ENCODE measurements at regions not wholly inside any gene's neighbourhood (a gene's known extent, or its start where the extent isn't known, plus 50 kb on each side); places are given as distances from the start of the nearest gene placed in this dataset.

GRCh38 chr6:139687055-139687454 is 312.6 kb upstream of the CITED2 start:
- Histone ChIP-seq H3K4me3 (no peak overlapping the region), H3K4me1 (no peaks in the 10 kb centered on the region), H3K9me3 (no peaks in the 10 kb centered on the region), H3K36me3 (no peaks in the 10 kb centered on the region), H3K27me3 (ENCODE audit: low read depth) (no peaks in the 10 kb centered on the region), H3K27ac (no peak overlapping the region)
- intact Hi-C loops (cut with DNase I) = no loop called here
- TF ChIP-seq CTCF (IDR thresholded peaks at IDR 0.05) = no peak
- no peak for ATAC-seq
- DNase-seq = no peak

DNA sequence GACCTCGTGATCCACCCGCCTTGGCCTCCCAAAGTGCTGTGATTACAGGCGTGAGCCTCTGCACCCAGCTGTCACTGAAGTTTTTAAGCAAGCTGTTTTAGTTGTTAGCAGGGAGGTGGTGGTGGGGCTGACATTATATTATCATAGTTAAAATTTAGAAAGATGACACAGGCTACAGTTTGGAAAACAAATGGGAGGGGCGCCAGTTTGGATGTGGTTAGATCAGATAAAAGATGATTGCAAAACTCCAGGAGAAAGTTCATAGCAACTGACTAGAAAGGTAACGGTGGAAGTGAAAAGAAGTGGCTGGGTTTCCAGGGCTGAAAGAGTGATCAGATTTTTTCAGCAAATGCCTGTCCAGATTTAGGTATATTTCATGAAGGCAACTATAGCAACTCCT is 311.9 kb upstream of the CITED2 start:
- intact Hi-C loops (cut with DNase I) = no loop called here
- no peaks in the 10 kb centered on the region for H3K36me3 ChIP-seq
- DNase-seq (no peak), ATAC-seq (no peak)
- no peaks in the 10 kb centered on the region for H3K27me3 ChIP-seq (ENCODE audit: low read depth)
- no peak overlapping the region for H3K27ac ChIP-seq
- no peaks in the 10 kb centered on the region for H3K9me3 ChIP-seq
- TF ChIP-seq CTCF (IDR thresholded peaks at IDR 0.05) = no peak
- no peak overlapping the region for H3K4me3 ChIP-seq
- no peaks in the 10 kb centered on the region for H3K4me1 ChIP-seq

GRCh38 chr6:139685009-139685408 is 310.6 kb upstream of the CITED2 start:
- H3K27ac ChIP-seq = no peak overlapping the region
- no peaks in the 10 kb centered on the region for H3K9me3 ChIP-seq
- TF ChIP-seq CTCF (IDR thresholded peaks at IDR 0.05) = no peak
- peaks cover 2% of the 10 kb centered on the region for H3K4me1 ChIP-seq
- no peak overlapping the region for H3K4me3 ChIP-seq
- no peak for ATAC-seq
- DNase-seq = no peak
- intact Hi-C loops (cut with DNase I) = no loop called here
- no peaks in the 10 kb centered on the region for H3K27me3 ChIP-seq (ENCODE audit: low read depth)
- H3K36me3 ChIP-seq = no peaks in the 10 kb centered on the region

- Histone ChIP-seq H3K27ac (no peak overlapping the region), H3K4me3 (no peak overlapping the region), H3K36me3 (no peaks in the 10 kb centered on the region), H3K4me1 (peaks cover 8% of the 10 kb centered on the region), H3K9me3 (no peaks in the 10 kb centered on the region), H3K27me3 (ENCODE audit: low read depth) (no peaks in the 10 kb centered on the region)
- no peak for DNase-seq
- intact Hi-C loops (cut with DNase I) = no loop called here
- no peak for ATAC-seq
- no peak for TF ChIP-seq CTCF (IDR thresholded peaks at IDR 0.05)
Observed at GRCh38 chr6:139680819-139681218, 306.4 kb upstream of the CITED2 start.

- H3K9me3 ChIP-seq = no peaks in the 10 kb centered on the region
- peaks cover 8% of the 10 kb centered on the region for H3K4me1 ChIP-seq
- peak; percentile 80 to 95 for ATAC-seq
- no peak overlapping the region for H3K4me3 ChIP-seq
- intact Hi-C loops (cut with DNase I) = no loop called here
- no peak for TF ChIP-seq CTCF (IDR thresholded peaks at IDR 0.05)
- no peak overlapping the region for H3K27ac ChIP-seq
- H3K27me3 ChIP-seq (ENCODE audit: low read depth) = no peaks in the 10 kb centered on the region
- no peak for DNase-seq
- no peaks in the 10 kb centered on the region for H3K36me3 ChIP-seq
Observed at GRCh38 chr6:139679516-139680179, 305.2 kb upstream of the CITED2 start.

All from lower lobe of right lung (tissue), 2 donors.